C1 segment of cervical spinal cord (tissue), 14 donors: ENCODE measurements at regions not wholly inside any gene's neighbourhood (a gene's known extent, or its start where the extent isn't known, plus 50 kb on each side); places are given as distances from the start of the nearest gene placed in this dataset.
"Not testable (repeated sequence)": the region's sequence is repeated elsewhere in the genome, so short reads cannot be mapped to it uniquely, and the experiment has no call there.

Experiments used
- DNase-seq, 14 donors: peaks; one replicate each; lab custom pipeline; 2025; lab: John Stamatoyannopoulos, UW

- DNase-seq: not testable (repeated sequence)
Observed at GRCh38 chr10:93127642-93128215, 54.0 kb downstream of the CYP26A1 start.

DNA sequence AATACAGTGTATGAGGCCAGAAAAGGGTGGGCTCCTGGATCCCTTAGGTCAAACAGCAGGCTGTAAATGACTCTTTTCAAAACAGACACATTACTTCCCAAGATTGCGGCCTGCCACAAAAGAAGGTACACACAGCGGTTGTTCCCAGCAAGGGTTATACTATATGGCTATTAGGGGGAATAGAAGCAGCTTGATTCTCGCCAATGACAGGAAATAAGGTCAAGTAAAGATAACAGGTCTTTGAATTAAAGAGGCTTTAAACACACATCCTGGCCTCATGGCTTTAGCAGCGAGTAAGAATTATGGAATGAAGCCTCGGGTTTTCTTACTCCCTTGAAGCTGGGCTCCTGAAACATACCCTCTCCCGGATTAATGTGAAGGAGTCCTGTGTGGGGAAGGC lies 58.3 kb downstream of the CYP26A1 start:
- DNase-seq: no peak

DNA sequence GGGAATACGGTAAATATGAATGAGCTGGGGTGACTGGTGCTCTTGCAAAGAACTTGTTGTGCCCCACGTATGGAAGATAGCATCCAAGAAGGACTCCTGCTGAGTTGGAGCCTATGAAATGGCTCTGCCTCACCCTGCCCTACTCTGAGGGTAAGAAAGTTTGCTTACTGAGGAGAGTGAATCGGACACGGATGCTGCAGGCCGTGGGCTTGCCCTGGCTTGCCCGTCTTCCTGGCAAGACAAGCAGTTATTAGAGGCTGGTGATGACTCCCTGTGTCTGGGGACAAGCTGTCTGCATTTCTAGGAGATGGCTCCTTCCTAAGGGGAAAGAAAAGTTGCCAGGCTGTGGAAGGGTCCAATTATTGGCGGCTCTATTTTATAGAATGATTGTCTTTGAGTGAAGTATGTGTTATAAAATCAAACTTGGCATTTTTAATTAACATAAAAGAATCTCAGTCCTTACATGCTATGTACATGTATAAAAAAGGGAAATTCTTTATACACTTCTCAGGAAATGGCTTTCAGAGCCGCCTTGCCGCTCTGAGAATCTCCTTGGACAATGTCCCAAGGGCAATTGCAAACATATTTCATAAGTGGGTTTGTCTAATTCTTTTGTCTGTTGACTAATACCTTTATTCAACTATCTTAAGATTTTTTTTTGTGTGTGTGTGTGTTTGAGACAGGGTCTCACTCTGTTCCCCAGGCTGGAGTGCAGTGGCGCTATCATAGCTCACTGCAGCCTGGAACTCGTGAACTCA lies 64.6 kb downstream of the CYP26A1 start:
- DNase-seq: no peak

GRCh38 chr10:93139059-93139655 lies 65.5 kb downstream of the CYP26A1 start:
- no peak for DNase-seq

GRCh38 chr10:93142534-93142933 lies 68.8 kb downstream of the CYP26A1 start:
- DNase-seq: no peak

- DNase-seq: peak in 1 of 14 donors; percentile 0
Observed at GRCh38 chr10:93143281-93143680, 69.6 kb downstream of the CYP26A1 start.

- no peak for DNase-seq
Observed at GRCh38 chr10:93146336-93146735, 72.6 kb downstream of the CYP26A1 start.

DNA sequence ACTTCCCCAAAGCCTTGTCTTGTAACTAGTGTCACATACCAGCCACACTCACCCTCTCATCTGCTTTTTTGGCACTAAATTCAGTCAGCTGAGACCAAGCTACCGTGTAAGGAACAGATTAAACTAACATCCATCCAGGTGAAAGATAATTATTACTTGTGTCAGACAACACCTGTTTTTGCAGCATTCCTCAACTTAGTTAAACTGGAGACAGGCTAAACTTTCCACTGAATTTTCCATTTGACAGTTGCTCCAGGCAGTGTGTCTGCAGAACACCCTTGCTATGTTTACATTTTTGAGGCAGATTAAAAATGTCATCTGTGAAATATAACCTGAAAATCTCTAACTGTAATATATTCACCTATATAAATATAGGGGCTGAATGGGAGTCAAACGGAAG lies 73.6 kb downstream of the CYP26A1 start:
- no peak for DNase-seq

DNA sequence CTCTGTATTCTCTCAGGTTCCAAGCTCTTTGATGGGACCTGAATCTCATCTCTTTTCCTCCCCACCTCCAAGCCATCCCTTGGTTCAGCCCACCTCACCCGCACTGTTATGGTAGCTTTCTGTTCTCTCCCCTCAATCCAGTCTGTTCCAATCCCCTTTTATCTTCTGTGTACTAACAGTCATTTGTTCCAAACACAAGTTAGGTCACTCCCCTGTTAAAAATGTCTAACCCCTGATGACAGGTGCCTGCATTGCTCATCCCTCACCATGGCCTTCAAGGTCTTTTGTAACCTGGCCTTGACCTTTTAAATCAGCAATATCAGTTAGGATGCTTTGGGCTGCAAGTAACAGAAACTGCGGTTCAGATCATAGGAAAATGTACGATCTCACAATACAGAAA lies 74.8 kb downstream of the CYP26A1 start:
- no peak for DNase-seq

DNA sequence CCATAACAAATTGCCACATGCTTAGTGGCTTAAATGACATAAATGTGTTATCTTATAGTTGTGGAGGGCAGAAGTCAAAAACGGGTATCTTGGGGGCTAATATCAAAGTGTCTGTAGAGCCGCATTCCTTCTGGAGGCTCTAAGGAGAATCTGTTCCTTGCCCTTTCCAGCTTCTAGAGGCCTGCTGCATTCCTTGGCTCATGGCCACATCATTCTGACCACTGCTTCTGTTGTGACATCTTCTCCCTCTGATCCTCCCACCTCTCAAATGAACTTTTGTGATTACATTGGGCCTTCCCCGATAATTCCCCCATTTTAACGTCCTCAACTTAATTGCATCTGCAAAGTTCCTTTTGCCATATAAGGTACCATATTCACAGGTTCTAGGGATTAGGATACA lies 76.1 kb downstream of the CYP26A1 start:
- DNase-seq: no peak

GRCh38 chr10:93150289-93150688 lies 76.6 kb downstream of the CYP26A1 start:
- no peak for DNase-seq

- no peak for DNase-seq
Observed at GRCh38 chr10:93150990-93151547, 77.4 kb downstream of the CYP26A1 start.

DNA sequence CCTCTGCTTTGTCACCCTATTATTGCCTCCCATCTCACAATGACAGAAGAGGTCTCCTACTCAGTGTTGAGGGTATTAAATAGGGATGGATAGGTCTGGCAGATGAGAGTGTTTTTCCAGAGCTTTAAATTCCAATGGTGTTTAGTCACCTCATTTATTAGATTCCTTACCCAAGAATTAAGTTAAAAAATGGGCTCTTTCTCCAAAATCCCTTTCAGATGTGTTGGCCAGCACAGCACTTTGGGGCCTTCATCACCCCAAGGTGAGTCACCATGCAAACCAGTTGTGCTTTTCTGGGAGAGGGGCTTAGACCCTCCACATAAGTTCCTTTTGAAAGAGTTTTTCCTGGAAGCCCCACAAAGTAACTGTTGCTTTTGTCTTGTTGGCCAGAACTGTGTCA lies 78.4 kb downstream of the CYP26A1 start:
- no peak for DNase-seq

DNA sequence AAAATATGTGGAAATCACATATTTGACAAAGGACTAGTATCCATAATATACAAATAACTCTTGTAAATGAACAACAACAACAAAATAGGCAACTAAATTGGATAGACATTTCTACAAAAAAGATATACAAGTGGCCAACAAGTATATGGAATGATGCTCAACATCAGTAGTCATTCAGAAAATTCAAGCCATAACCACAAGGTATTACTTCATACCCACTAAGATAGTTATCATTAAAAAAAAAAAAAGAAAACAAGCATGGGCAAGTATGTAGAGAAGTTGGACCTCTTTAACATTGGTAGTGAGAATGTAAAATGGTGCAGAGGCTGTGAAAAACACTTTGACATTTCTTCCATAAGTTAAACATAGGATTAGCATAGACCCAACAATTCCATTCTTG lies 80.8 kb downstream of the CYP26A1 start:
- DNase-seq: no peak

DNA sequence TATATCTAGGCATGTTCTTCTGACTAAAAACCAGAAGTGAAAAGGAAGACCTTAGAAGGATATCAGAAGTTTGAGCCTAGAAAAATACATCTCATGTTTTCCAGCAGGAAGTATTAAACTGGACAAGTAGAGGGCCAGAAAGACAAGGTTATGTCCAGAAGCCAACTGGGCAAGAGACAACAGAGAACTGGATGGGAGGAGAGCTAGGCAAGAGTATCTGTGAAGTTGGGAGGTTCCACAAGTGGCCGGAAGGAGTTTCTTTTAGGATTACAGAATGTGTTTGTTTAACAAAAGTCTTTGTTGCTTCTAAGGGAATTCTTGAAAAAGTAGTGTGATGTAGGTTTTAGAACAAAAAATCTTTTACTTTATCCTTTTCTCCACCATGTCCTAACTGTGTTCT lies 86.4 kb downstream of the CYP26A1 start:
- DNase-seq: no peak

DNA sequence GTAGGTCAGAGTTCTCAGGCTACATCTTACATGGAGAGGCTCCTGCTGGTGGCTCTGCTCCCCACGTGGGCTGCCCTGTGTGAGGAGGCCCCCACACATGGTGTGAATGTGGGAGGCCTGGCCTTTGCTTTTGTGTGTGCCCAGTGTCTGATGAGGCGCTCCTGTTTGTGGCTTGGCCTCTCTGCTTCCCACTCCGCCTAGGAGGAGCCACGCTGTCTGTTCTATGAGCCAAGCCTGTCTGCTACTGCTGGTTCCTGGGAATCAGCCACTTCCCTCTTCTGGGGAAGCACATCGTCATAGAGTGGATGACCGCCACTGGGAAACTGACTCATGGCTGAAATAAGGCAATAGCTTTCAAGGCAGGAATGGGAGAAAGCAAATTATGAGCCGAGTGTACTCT lies 87.1 kb downstream of the CYP26A1 start:
- DNase-seq: no peak

GRCh38 chr10:93165367-93165766 lies 91.7 kb downstream of the CYP26A1 start:
- DNase-seq: no peak

DNA sequence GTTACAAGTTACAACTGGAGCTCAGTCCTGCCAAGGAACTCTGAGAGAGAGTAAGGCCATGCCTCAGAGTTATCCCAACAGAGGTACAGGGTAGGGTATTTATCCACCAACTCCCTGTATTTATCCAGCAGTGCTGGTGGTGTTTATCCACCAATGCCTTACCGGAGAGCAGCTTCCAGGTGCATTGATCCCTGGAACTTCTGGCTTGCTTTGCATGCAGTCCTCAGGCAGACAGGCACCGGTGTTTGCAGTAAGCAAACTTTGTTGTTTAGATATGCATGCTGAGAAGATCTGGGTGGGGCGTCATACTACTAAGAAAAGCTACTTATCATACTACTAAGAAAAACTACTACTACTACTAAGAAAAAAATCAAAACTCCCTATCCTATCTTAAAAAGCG lies 92.4 kb downstream of the CYP26A1 start:
- no peak for DNase-seq

DNA sequence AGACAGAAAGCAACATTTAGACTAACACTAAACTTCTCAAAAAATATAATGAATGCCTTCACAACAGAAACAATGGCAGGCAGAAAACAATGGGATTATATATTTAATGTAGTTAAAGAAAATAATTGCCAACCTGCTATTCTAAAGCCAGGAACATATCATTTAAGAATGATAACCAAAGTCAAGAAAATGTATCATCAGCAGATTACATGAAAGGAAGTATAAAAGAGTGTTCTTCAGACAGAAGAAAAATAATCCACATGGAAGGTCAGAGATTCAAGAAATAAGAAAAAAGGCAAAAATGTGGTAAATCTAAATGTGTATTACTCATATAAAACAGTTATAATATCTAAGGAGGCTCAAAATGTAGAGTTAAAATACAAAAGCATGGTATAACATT lies 98.1 kb downstream of the CYP26A1 start:
- DNase-seq: no peak

GRCh38 chr10:93173967-93174845 lies 100.5 kb downstream of the CYP26A1 start:
- DNase-seq: no peak

GRCh38 chr10:93175490-93175889 lies 101.8 kb downstream of the CYP26A1 start:
- DNase-seq: no peak

- no peak for DNase-seq
Observed at GRCh38 chr10:93177511-93177910, 103.8 kb downstream of the CYP26A1 start.
